COR-L47 (cell line): ENCODE measurements at regions not wholly inside any gene's neighbourhood (a gene's known extent, or its start where the extent isn't known, plus 50 kb on each side); places are given as distances from the start of the nearest gene placed in this dataset.

Source experiments
- DNase-seq: peaks from one replicate; lab custom pipeline; 2025; lab: John Stamatoyannopoulos, UW

- no peak for DNase-seq
Measured at GRCh38 chr7:56291-56913, 136.0 kb upstream of the FAM20C start.

DNA sequence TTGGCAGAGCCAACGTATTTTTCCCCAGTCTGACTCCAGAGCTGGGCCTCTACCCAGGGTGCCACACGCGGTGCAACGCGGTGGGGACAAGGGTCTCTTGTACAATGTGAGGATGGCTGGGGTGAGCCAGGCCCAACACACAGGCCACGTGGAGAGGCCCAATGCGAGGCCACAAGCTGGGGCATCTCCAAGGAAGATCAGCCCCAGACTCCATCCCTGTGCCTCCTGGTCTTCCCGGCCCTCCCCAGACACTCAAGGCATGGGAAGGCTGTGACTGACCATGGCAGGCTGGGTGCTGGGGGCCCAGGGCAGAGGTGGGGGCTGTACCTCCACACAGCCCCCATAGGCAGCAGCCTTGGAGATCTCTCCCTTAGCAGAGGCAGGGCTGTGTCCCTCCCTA lies 135.3 kb upstream of the FAM20C start:
- DNase-seq = no peak

- DNase-seq = no peak
Measured at GRCh38 chr7:57482-58255, 134.7 kb upstream of the FAM20C start.

GRCh38 chr7:58316-58715 lies 134.1 kb upstream of the FAM20C start:
- no peak for DNase-seq

DNA sequence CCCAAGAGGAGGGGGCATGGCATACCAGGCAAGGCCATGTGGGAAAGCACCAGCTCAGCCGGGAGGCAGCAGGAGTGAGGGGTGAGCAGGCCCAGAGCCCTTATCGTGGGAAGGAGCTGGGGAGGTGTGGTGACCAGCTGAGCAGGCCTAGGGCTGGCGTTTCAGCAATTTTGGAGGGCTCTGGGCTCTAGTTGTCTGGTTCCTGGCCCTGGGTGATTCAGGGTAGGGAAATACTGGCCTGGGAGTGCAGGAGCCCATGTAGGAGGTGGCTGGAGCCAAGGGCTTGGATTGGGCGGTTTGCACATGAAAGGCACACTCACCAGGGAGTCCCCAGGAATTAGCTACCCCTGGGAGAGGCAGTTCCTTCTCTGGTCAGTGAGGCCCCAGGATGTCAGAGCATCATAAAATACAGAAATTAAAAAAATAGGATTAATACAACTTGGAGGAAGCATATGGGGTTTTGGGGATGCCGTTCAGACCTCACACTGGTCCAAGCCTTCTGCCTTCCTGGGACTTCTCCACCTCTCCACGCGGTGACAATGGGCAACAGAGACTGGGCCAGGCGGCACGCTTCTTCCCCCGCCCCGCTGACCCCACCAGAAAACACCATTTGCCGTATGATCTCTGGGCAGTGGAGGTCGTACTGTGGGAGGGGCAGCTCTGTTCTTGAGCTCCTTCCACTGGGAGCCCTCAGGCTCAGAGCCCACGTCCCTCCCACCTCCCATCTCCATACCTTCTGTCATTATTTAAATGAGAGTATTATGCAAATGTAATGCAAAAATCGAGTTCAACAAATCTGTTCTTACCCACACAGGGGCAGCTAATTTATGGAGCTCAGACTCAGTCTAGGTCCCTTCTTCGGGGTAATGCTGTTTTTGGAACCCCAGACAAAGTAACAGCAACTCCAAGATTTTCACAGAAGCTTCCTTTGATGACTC lies 133.0 kb upstream of the FAM20C start:
- no peak for DNase-seq

DNA sequence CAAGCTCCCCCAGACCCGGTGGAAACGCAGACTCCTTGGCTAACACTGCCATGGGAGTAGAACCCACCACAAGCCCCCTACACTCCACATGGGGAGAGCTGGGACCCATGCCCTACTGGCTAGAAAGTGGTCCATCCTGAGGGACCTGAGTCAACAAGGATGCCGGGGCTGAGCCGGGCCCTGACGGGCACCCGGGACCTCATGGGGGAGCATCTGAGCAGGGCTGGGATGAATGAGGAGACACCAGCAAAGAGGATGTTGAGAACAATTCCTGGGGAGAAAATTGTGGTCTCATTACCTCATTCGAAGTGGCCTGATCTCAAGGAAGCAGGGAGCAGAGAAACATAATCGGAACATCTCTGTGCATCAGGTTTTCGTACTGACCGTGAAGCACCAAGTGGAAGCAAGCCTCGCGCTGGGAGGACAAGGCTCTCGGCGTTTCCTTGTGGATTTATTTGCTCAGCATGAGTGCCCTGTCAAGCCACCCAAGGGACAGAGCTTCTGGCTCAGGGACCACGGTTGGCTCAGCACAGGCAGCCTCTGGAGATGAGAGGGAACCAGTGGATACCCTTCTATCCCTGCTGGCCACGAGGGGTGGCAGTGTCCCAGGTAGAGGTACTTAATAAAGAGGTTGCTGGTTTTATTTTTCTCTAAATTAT lies 132.2 kb upstream of the FAM20C start:
- DNase-seq = no peak

- DNase-seq = no peak
Measured at GRCh38 chr7:60706-61105, 131.7 kb upstream of the FAM20C start.

GRCh38 chr7:61111-61510 lies 131.3 kb upstream of the FAM20C start:
- DNase-seq = no peak

DNA sequence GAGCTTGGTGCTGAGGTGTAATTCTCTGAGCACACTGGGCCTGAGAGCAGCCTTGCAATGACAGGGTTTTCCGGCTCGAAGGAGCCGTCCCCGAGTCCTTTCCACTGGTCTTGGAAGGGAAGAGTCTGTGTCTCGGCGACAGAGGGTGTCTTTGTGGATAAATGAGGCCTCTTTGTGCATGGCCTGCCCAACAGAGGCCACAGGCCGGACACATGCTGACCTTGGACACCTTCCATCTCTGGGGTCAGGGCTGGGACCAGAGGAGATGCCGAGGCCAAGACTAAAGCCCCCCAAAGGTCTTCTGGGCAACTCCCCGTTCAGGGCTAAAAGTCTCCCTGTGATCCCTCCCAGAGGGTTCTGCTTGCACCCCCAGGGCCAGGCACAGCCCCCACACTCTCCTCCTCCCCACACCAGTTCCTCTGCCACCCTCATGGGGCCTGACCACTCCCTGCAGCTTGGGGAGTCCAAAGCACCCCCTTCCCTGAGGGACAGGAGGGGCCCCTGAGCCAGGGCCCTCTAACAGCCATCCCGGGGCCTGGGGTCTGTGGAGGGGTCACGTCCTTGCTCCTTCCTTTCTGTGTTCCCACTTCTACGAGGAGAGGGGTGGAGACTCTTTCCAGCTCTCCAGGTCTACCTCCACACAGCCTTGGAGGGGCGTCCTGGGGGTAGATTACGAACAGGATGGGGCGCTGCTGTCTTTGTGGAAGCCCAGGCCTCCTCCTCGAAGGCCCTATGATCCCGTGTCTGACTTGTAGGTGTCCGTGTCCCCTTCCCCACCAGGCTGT lies 130.6 kb upstream of the FAM20C start:
- DNase-seq = no peak

DNA sequence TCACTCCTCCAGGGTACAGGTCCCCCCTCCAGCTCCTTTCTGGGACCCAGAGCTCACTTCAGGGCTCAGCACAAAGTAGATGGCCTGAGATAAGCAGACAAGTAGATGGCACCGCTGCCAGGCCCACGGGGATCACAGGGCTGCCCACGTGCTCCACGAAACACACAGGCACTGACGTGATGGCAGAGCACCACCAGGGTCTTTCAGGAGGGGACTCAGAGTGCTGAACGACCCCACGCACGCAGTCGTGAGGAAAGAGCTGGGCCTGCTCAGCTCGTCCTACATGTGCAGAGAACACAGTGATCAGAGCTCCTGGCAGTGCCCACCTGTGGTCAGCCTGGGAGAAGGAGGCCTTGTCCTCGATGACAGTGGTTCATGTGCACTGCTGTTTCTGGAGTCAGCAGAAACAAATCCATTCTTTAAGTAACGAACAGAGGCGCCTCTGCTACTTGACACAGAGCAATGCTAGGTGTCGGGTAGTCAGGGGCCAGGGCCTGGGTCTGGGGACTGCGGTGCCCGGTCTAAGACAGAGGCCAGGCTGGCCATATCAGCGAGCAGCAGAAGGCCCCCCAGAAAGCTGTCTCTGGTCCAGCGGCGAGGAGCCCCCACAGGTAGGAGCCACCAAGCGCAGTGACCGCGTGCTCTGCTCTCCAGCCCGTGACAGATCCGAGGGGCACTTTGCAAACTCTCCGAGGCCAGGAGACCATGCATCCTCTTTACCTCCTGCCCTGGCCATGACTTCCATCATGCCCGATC lies 129.8 kb upstream of the FAM20C start:
- no peak for DNase-seq

DNA sequence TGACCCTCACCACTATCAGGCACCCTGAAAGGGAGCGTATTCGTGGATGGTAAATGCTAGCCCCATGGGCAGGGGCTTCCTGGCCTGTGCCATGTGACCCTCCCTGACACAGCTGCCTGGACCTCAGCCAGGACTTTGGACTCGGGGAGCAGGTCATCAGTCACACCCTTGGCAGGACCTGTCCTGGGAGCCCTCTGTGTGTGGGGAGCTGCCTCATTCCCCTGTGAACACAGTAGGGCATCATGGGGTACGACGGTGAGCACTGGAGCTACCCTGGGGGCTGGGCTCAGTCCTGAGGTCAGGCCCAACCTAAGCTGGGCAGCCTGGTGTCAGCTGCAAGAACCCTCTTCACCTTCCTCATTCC lies 129.3 kb upstream of the FAM20C start:
- DNase-seq = no peak

DNA sequence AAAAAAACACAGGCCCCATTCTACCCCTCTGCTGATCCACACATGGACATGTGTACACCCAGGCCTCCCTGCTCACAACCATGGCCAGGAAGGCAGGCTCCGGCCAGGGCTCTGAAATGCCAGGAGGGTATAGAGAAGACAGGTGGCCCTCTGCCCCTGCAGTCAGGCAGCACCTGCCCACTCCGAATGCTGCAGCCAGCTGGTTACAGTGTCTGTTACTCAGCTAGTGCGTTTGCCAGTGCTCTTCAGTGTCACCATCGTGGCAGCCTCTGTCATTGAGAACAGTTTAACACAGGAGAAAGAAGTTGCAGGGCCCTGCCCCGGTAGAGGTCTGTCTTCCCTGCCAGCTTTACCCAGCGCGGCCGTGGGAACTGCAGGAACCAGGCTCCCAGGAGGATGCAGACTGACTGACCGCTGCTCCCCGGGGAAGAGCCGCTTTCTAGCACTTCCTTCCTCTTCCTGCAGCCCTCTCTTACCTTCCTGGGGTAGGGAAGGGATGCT lies 128.8 kb upstream of the FAM20C start:
- no peak for DNase-seq

- peak; percentile 54 for DNase-seq
Measured at GRCh38 chr7:64098-64915, 128.1 kb upstream of the FAM20C start.

- DNase-seq = no peak
Measured at GRCh38 chr7:64916-65341, 127.4 kb upstream of the FAM20C start.

GRCh38 chr7:65554-65953 lies 126.8 kb upstream of the FAM20C start:
- DNase-seq = no peak

GRCh38 chr7:66296-66695 lies 126.1 kb upstream of the FAM20C start:
- no peak for DNase-seq

GRCh38 chr7:66741-67140 lies 125.6 kb upstream of the FAM20C start:
- DNase-seq = no peak

GRCh38 chr7:67661-68395 lies 124.5 kb upstream of the FAM20C start:
- DNase-seq = no peak

DNA sequence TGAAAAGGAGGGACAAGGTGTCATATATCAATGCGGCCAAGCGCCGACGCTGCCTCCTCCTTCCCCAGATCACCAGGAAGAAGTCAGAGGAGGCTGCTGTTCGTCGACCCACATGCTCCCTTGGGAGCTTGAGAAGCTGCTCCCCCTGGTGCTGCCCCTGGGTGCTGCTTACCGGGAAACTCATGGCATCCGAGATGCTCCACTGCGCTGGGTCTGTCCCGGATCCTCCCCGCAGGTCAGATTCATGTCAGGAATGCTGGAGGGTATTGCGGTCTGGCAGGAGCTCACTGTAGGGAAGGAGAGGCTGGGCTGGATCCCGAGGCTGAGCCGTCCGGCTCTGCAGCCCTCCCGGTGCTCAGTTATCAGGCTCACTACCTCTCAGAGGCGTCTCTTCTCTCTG lies 123.7 kb upstream of the FAM20C start:
- no peak for DNase-seq
